H9 (cell line): ENCODE measurements at regions not wholly inside any gene's neighbourhood (a gene's known extent, or its start where the extent isn't known, plus 50 kb on each side); places are given as distances from the start of the nearest gene placed in this dataset.

Experiments
- DNase-seq: peaks from one replicate; pipeline ENCODE4 v3.0.0-alpha.2; 2017
- H2AFZ ChIP-seq: one replicate; pipeline ENCODE4 v1.6.1; 2013; ENCODE audit warnings: mild to moderate bottlenecking, low read length, control low read depth, moderate library complexity
- H2AK5ac ChIP-seq: 2 replicates; pipeline ENCODE4 v1.6.1; 2013; ENCODE audit warnings: low read length, control low read depth, mixed read lengths; ENCODE audit not compliant: insufficient read length
- H2BK120ac ChIP-seq: one replicate; pipeline ENCODE4 v1.6.1; 2013; ENCODE audit warnings: low read depth, mild to moderate bottlenecking, low read length, control low read depth, inconsistent platforms; ENCODE audit not compliant: poor library complexity, severe bottlenecking
- H2BK12ac ChIP-seq: 2 replicates; pipeline ENCODE4 v1.6.1; 2013; ENCODE audit warnings: low read length, control low read depth, mixed read lengths, low read depth; ENCODE audit not compliant: insufficient read length
- H2BK15ac ChIP-seq: 2 replicates; pipeline ENCODE4 v1.6.1; 2013; ENCODE audit warnings: low read depth, low read length, control low read depth
- H2BK20ac ChIP-seq: one replicate; pipeline ENCODE4 v1.6.1; 2013; ENCODE audit warnings: low read depth, mild to moderate bottlenecking, low read length, control low read depth, inconsistent platforms; ENCODE audit not compliant: poor library complexity, severe bottlenecking
- H2BK5ac ChIP-seq: 2 replicates; pipeline ENCODE4 v1.6.1; 2013; ENCODE audit warnings: low read length, control low read depth, mixed read lengths; ENCODE audit not compliant: insufficient read length
- H3K14ac ChIP-seq: 2 replicates; pipeline ENCODE4 v1.6.1; 2013; ENCODE audit warnings: low read length, control low read depth; ENCODE audit not compliant: insufficient read depth
- H3K18ac ChIP-seq: 2 replicates; pipeline ENCODE4 v1.6.1; 2013; ENCODE audit warnings: low read depth, mild to moderate bottlenecking, mixed read lengths, low read length, control low read depth; ENCODE audit not compliant: insufficient read length
- H3K23ac ChIP-seq: 2 replicates; pipeline ENCODE4 v1.6.1; 2013; ENCODE audit warnings: low read length, control low read depth, mixed read lengths, low read depth; ENCODE audit not compliant: insufficient read length
- H3K23me2 ChIP-seq: 2 replicates; pipeline ENCODE4 v1.6.1; 2013; ENCODE audit warnings: low read depth, mild to moderate bottlenecking, mixed read lengths, low read length, control low read depth; ENCODE audit not compliant: insufficient read length, poor library complexity, severe bottlenecking
- H3K27ac ChIP-seq: 2 replicates; pipeline ENCODE4 v1.5.1; 2013; ENCODE audit warnings: low read length, control low read depth, mixed read lengths, low read depth; ENCODE audit not compliant: insufficient read length
- H3K27me3 ChIP-seq: 2 replicates; pipeline ENCODE4 v1.6.1; 2013; ENCODE audit warnings: low read length, control low read depth, inconsistent platforms; ENCODE audit not compliant: insufficient read depth
- H3K4ac ChIP-seq: 2 replicates; pipeline ENCODE4 v1.6.1; 2013; ENCODE audit warnings: low read depth, mild to moderate bottlenecking, control low read depth, inconsistent platforms, low read length, moderate library complexity
- H3K4me1 ChIP-seq: 2 replicates; pipeline ENCODE4 v1.6.1; 2013; ENCODE audit warnings: low read length, control low read depth, inconsistent platforms; ENCODE audit not compliant: insufficient read depth
- H3K4me2 ChIP-seq: 2 replicates; pipeline ENCODE4 v1.6.1; 2013; ENCODE audit warnings: low read length, control low read depth, mixed read lengths; ENCODE audit not compliant: insufficient read length, insufficient read depth
- H3K56ac ChIP-seq: 2 replicates; pipeline ENCODE4 v1.6.1; 2013; ENCODE audit warnings: low read depth, mild to moderate bottlenecking, mixed read lengths, low read length, control low read depth; ENCODE audit not compliant: insufficient read length
- H3K79me1 ChIP-seq: 2 replicates; pipeline ENCODE4 v1.6.1; 2013; ENCODE audit warnings: low read depth, mild to moderate bottlenecking, moderate library complexity, low read length, control low read depth, inconsistent platforms; ENCODE audit not compliant: insufficient read depth, poor library complexity, severe bottlenecking
- H3K79me2 ChIP-seq: 2 replicates; pipeline ENCODE4 v1.6.1; 2013; ENCODE audit warnings: low read length, control low read depth, inconsistent platforms; ENCODE audit not compliant: insufficient read depth
- H3K9ac ChIP-seq: 2 replicates; pipeline ENCODE4 v1.6.1; 2013; ENCODE audit warnings: low read length, control low read depth, mixed read lengths; ENCODE audit not compliant: insufficient read length; ENCODE audit errors: extremely low read depth
- H3K9me3 ChIP-seq: one replicate; pipeline ENCODE4 v1.6.1; 2013; ENCODE audit warnings: low read depth, low read length, inconsistent platforms; ENCODE audit not compliant: control insufficient read depth
- H3T11ph ChIP-seq: one replicate; pipeline ENCODE4 v1.6.1; 2013; ENCODE audit warnings: mild to moderate bottlenecking, low read length, control low read depth, inconsistent platforms
- H4K20me1 ChIP-seq: one replicate; pipeline ENCODE4 v1.6.1; 2013; ENCODE audit not compliant: control insufficient read depth, insufficient read length, insufficient read depth
- H4K5ac ChIP-seq: 2 replicates; pipeline ENCODE4 v1.6.1; 2013; ENCODE audit warnings: low read depth, mild to moderate bottlenecking, mixed read lengths, low read length, control low read depth; ENCODE audit not compliant: insufficient read length
- H4K8ac ChIP-seq: replicated peaks from 2 replicates; pipeline ENCODE4 v1.6.1; 2013; ENCODE audit warnings: low read length, control low read depth, mixed read lengths, low read depth; ENCODE audit not compliant: insufficient read length
- H4K91ac ChIP-seq: 2 replicates; pipeline ENCODE4 v1.6.1; 2013; ENCODE audit warnings: low read depth, mild to moderate bottlenecking, moderate library complexity, mixed read lengths, low read length, control low read depth; ENCODE audit not compliant: insufficient read length
- H3K27ac Mint-ChIP-seq, 3 experiments: 2 replicates in 2 of 3; 3 replicates in 1 of 3; pipeline ENCODE4 v1.8.0; 2020 to 2021; ENCODE audit warnings: mixed read lengths in 3 of 3, mild to moderate bottlenecking in 1 of 3, moderate library complexity in 1 of 3
- H3K27me3 Mint-ChIP-seq: 2 replicates; pipeline ENCODE4 v1.8.0; 2021; ENCODE audit warnings: low read depth, mild to moderate bottlenecking, moderate library complexity, mixed read lengths
- H3K36me3 Mint-ChIP-seq, 3 experiments: 2 replicates in 2 of 3; 3 replicates in 1 of 3; pipeline ENCODE4 v1.8.0; 2020 to 2021; ENCODE audit warnings: low read depth in 3 of 3, mixed read lengths in 3 of 3; ENCODE audit not compliant: insufficient read depth in 1 of 3
- H3K4me1 Mint-ChIP-seq, 2 experiments: 2 replicates each; pipeline ENCODE4 v1.8.0; 2020; ENCODE audit warnings: mixed read lengths in 2 of 2
- H3K4me3 Mint-ChIP-seq, 2 experiments: 2 replicates in 1 of 2; 3 replicates in 1 of 2; pipeline ENCODE4 v1.8.0; 2020 to 2021; ENCODE audit warnings: mild to moderate bottlenecking in 2 of 2, mixed read lengths in 2 of 2, moderate library complexity in 1 of 2
- H3K9me3 Mint-ChIP-seq, 2 experiments: 2 replicates in 1 of 2; 3 replicates in 1 of 2; pipeline ENCODE4 v1.8.0; 2020; ENCODE audit warnings: mild to moderate bottlenecking in 2 of 2, mixed read lengths in 2 of 2, moderate library complexity in 1 of 2
- CTCF ChIP-seq: fragments of 200-600 bp; sonication (generic); conservative IDR thresholded peaks from 3 replicates; pipeline ENCODE4 v1.8.0; 2021; ENCODE audit warnings: antibody characterized with exemption, mild to moderate bottlenecking
- WGBS: extraction: QIAGEN DNeasy Blood & Tissue Kit; methylation state at CpG from one replicate; pipeline ENCODE4 v1.1.7; 2013; ENCODE audit warnings: missing lambda C conversion rate, low lambda C conversion rate, mixed read lengths; ENCODE audit not compliant: insufficient read length; ENCODE audit errors: extremely low coverage; 5-methylcytosine and 5-hydroxymethylcytosine counted together

- H4K20me1 ChIP-seq: no peaks in the 10 kb centered on the region
- H2BK12ac ChIP-seq: no peak overlapping the region
- no peak for DNase-seq
- no peaks in the 10 kb centered on the region for H3K23me2 ChIP-seq
- no peaks in the 10 kb centered on the region for H3K9me3 ChIP-seq
- no peak overlapping the region for H3K14ac ChIP-seq
- no peaks in the 10 kb centered on the region for H3K79me2 ChIP-seq
- H3K27me3 ChIP-seq: no peaks in the 10 kb centered on the region; the same call in 1 of the 2 replicates
- H3K27ac ChIP-seq: no peak overlapping the region
- H3K4ac ChIP-seq: no peak overlapping the region
- no peak overlapping the region for H3K4me2 ChIP-seq
- H4K5ac ChIP-seq: no peak overlapping the region
- no peak overlapping the region for H2BK15ac ChIP-seq
- no peak overlapping the region for H3K56ac ChIP-seq
- no peak overlapping the region for H3T11ph ChIP-seq
- peaks cover 9% of the 10 kb centered on the region; the same call in 1 of the 2 replicates for H3K4me1 ChIP-seq
- Mint-ChIP-seq H3K27ac (no peak overlapping the region), H3K27me3 (peaks cover 7% of the 10 kb centered on the region; the same call in 1 of the 2 replicates), H3K4me1 (peaks cover 34 to 38% of the 10 kb centered on the region in 2 experiments), H3K36me3 (peaks cover 2 to 11% (median 2%) of the 10 kb centered on the region in 3 experiments; a peak in 6 of 7 replicates), H3K4me3 (no peak overlapping the region), H3K9me3 (peaks cover 13 to 19% of the 10 kb centered on the region in 2 experiments)
- no peak overlapping the region for H2AK5ac ChIP-seq
- no peaks in the 10 kb centered on the region for H3K79me1 ChIP-seq
- H4K91ac ChIP-seq: no peak overlapping the region
- no peak overlapping the region for H3K9ac ChIP-seq
- no peak overlapping the region for H2BK20ac ChIP-seq
- H2AFZ ChIP-seq: no peak overlapping the region
- TF ChIP-seq CTCF: no peak
- no CpG with 5 or more reads among the region's 2 CpGs for whole genome bisulfite sequencing
- H3K18ac ChIP-seq: no peak overlapping the region
- no peak overlapping the region for H2BK120ac ChIP-seq
- H2BK5ac ChIP-seq: no peak overlapping the region
- H3K23ac ChIP-seq: no peak overlapping the region
- H4K8ac ChIP-seq: no peak overlapping the region
These were observed 147.7 kb upstream of the VASH1 start for GRCh38 chr14:76613616-76614015.
